B cell (primary cell): ENCODE measurements at regions not wholly inside any gene's neighbourhood (a gene's known extent, or its start where the extent isn't known, plus 50 kb on each side); places are given as distances from the start of the nearest gene placed in this dataset.

Experiments
- ATAC-seq: fragments of 200-7000 bp; cut with Tn5 transposase; one replicate; pipeline ENCODE4 v1.10.0; 2021; ENCODE audit warnings: low read depth, mild to moderate bottlenecking, moderate number of reproducible peaks, moderate library complexity
- CTCF ChIA-PET: fragments of 350-600 bp; sonication (Branson Sonifier 250); formaldehyde crosslinking; loops from one replicate; lab custom pipeline; 2021; ENCODE audit warnings: antibody characterized with exemption, inconsistent platforms; lab: Charles Lee
- POLR2A ChIA-PET: fragments of 350-600 bp; sonication (Branson Sonifier 250); formaldehyde crosslinking; loops from one replicate; lab custom pipeline; 2021; ENCODE audit warnings: antibody characterized with exemption; lab: Charles Lee
- DNase-seq: peaks from one replicate; pipeline ENCODE4 v3.0.0; 2013
- H2AFZ ChIP-seq: 2 replicates; pipeline ENCODE4 v1.6.1; 2012; ENCODE audit warnings: mild to moderate bottlenecking, low read depth, low read length; ENCODE audit not compliant: insufficient read depth, poor library complexity, severe bottlenecking
- H3K27ac ChIP-seq, 2 donors: 1 replicate in 1 of 2; 2 replicates in 1 of 2; pipeline ENCODE4 v1.5.1; 2012 to 2013; ENCODE audit warnings: low read length in 2 of 2, mild to moderate bottlenecking in 2 of 2, moderate library complexity in 1 of 2
- H3K27me3 ChIP-seq, 4 experiments: fragments of 200-600 bp in 1 of 4; sonication (generic) in 1 of 4; replicated peaks in 1 of 4; 1 replicate in 2 of 4; 2 replicates in 2 of 4; pipeline versions ENCODE4 v1.6.1 to v1.7.0; 2013 to 2016; ENCODE audit warnings: low read length in 3 of 4, mild to moderate bottlenecking in 2 of 4, mixed read lengths in 1 of 4, moderate library complexity in 1 of 4; ENCODE audit not compliant: insufficient read depth in 4 of 4, control insufficient read depth in 3 of 4; ENCODE audit errors: control extremely low read depth in 1 of 4
- H3K36me3 ChIP-seq, 2 experiments: replicated peaks in 1 of 2; 1 replicate in 1 of 2; 2 replicates in 1 of 2; pipeline versions ENCODE4 v1.6.1 to v1.7.1; 2013; ENCODE audit warnings: low read length in 1 of 2; ENCODE audit not compliant: insufficient read depth in 2 of 2, control insufficient read depth in 1 of 2; ENCODE audit errors: control extremely low read depth in 1 of 2, extremely low read depth in 1 of 2
- H3K4me1 ChIP-seq, 2 donors: fragments of 200-600 bp in 1 of 2; sonication (generic) in 1 of 2; 1 replicate in 1 of 2; 2 replicates in 1 of 2; pipeline versions ENCODE4 v1.5.1 to v1.6.1; 2013 to 2017; ENCODE audit warnings: low read length in 2 of 2; ENCODE audit not compliant: control insufficient read depth in 2 of 2, insufficient read depth in 2 of 2
- H3K4me2 ChIP-seq: replicated peaks from 2 replicates; pipeline ENCODE3; 2012; ENCODE audit warnings: mild to moderate bottlenecking, low read depth, low read length; ENCODE audit not compliant: poor library complexity, severe bottlenecking
- H3K4me3 ChIP-seq, 5 experiments: fragments of 200-600 bp in 1 of 5; sonication (generic) in 1 of 5; 1 replicate in 3 of 5; 2 replicates in 2 of 5; pipeline versions ENCODE4 v1.5.1 to v1.7.0; 2011 to 2016; ENCODE audit warnings: low read length in 4 of 5, mild to moderate bottlenecking in 4 of 5, low read depth in 2 of 5, control low read depth in 1 of 5, moderate library complexity in 1 of 5; ENCODE audit not compliant: insufficient read depth in 1 of 5; ENCODE audit errors: control extremely low read depth in 1 of 5, extremely low read depth in 1 of 5
- H3K79me2 ChIP-seq: fragments of 200-600 bp; sonication (generic); one replicate; pipeline ENCODE4 v1.6.0; 2016; ENCODE audit warnings: low read length; ENCODE audit not compliant: control insufficient read depth, insufficient read depth
- H3K9ac ChIP-seq: fragments of 200-600 bp; sonication (generic); 2 replicates; pipeline ENCODE4 v1.6.1; 2017; ENCODE audit warnings: mild to moderate bottlenecking, low read length, moderate library complexity
- H3K9me3 ChIP-seq, 3 donors: one replicate each; pipeline versions ENCODE4 v1.6.1 to v1.7.1; 2013; ENCODE audit warnings: low read length in 2 of 3; ENCODE audit not compliant: control insufficient read depth in 2 of 3, insufficient read depth in 1 of 3; ENCODE audit errors: control extremely low read depth in 1 of 3
- H4K20me1 ChIP-seq: 2 replicates; pipeline ENCODE4 v1.6.0; 2012; ENCODE audit warnings: mild to moderate bottlenecking, low read length; ENCODE audit not compliant: insufficient read depth, control insufficient read depth, poor library complexity, severe bottlenecking
- H3K27ac Mint-ChIP-seq: one replicate; pipeline ENCODE4 v1.8.0; 2021; ENCODE audit warnings: mixed read lengths
- H3K27me3 Mint-ChIP-seq: one replicate; pipeline ENCODE4 v1.8.0; 2021; ENCODE audit warnings: mixed read lengths
- H3K4me1 Mint-ChIP-seq: one replicate; pipeline ENCODE4 v1.8.0; 2021; ENCODE audit warnings: mixed read lengths
- H3K4me3 Mint-ChIP-seq: one replicate; pipeline ENCODE4 v1.8.0; 2021; ENCODE audit warnings: mixed read lengths
- H3K9me3 Mint-ChIP-seq: one replicate; pipeline ENCODE4 v1.8.0; 2022; ENCODE audit warnings: mixed read lengths; ENCODE audit not compliant: insufficient read depth
- CTCF ChIP-seq: fragments of 200-600 bp; IDR thresholded peaks from one replicate; pipeline ENCODE4 v1.8.0; 2022; ENCODE audit warnings: antibody characterized with exemption, mild to moderate bottlenecking
- EZH2 ChIP-seq: IDR thresholded peaks from 2 replicates; pipeline ENCODE4 v1.6.1; 2012; ENCODE audit warnings: borderline replicate concordance, low read depth, mild to moderate bottlenecking, moderate library complexity, low read length; ENCODE audit not compliant: insufficient read depth, poor library complexity, severe bottlenecking
- WGBS: methylation state at CpG from one replicate; pipeline ENCODE4 v1.1.5; 2013; ENCODE audit warnings: missing lambda C conversion rate; ENCODE audit not compliant: insufficient coverage; 5-methylcytosine and 5-hydroxymethylcytosine counted together
- intact Hi-C: fragments of 100-400 bp; cut with micrococcal nuclease; formaldehyde crosslinking; loops from one replicate; pipeline ENCODE4 v1.10.0; 2022

- peaks cover 0 to 4% of the 10 kb centered on the region in 2 donors for H3K4me1 ChIP-seq
- ChIA-PET POLR2A (no interaction called here), CTCF (no interaction called here)
- no peak overlapping the region for H3K9ac ChIP-seq
- H2AFZ ChIP-seq = peak overlapping the region; percentile 69
- no peak overlapping the region for H3K4me3 Mint-ChIP-seq
- peaks cover 5% of the 10 kb centered on the region for H3K4me1 Mint-ChIP-seq
- no peak for DNase-seq
- H3K79me2 ChIP-seq = no peaks in the 10 kb centered on the region
- no peak overlapping the region for H3K27ac Mint-ChIP-seq
- peaks cover 2% of the 10 kb centered on the region for H3K9me3 Mint-ChIP-seq
- H3K4me3 ChIP-seq = no peak overlapping the region
- intact Hi-C loops = no loop called here
- 61% methylated on average over 3 of the region's 6 CpGs for WGBS
- no peaks in the 10 kb centered on the region for H3K36me3 ChIP-seq
- TF ChIP-seq CTCF = no peak
- TF ChIP-seq EZH2 = no peak
- H3K27me3 ChIP-seq = no peaks in the 10 kb centered on the region
- ATAC-seq = no peak
- peak overlapping the region; percentile 44 for H3K4me2 ChIP-seq
- H3K27me3 Mint-ChIP-seq = no peaks in the 10 kb centered on the region
- no peak overlapping the region for H3K27ac ChIP-seq
- H3K9me3 ChIP-seq = peaks cover 0 to 3% (median 0%) of the 10 kb centered on the region in 3 donors
- no peaks in the 10 kb centered on the region for H4K20me1 ChIP-seq
These were observed 111.8 kb downstream of the LRRC70 start for GRCh38 chr5:62690421-62690820.

GRCh38 chr5:62689599-62690368 is 111.2 kb downstream of the LRRC70 start:
- H3K9me3 Mint-ChIP-seq = peaks cover 2% of the 10 kb centered on the region
- ATAC-seq (no peak), DNase-seq (no peak)
- Histone ChIP-seq H3K4me2 (peak overlapping the region; percentile 44), H3K79me2 (no peaks in the 10 kb centered on the region), H3K4me3 (no peak overlapping the region), H3K36me3 (no peaks in the 10 kb centered on the region), H2AFZ (peak overlapping the region; percentile 69), H3K27me3 (no peaks in the 10 kb centered on the region), H3K9ac (no peak overlapping the region), H3K9me3 (peaks cover 0 to 3% (median 0%) of the 10 kb centered on the region in 3 donors), H4K20me1 (no peaks in the 10 kb centered on the region), H3K27ac (no peak overlapping the region), H3K4me1 (peaks cover 0 to 4% of the 10 kb centered on the region in 2 donors)
- H3K4me3 Mint-ChIP-seq = peak overlapping the region; percentile 33
- intact Hi-C loops = no loop called here
- H3K27ac Mint-ChIP-seq = no peak overlapping the region
- H3K27me3 Mint-ChIP-seq = no peaks in the 10 kb centered on the region
- POLR2A ChIA-PET = no interaction called here
- peaks cover 5% of the 10 kb centered on the region for H3K4me1 Mint-ChIP-seq
- 69% methylated on average over 6 of the region's 9 CpGs for WGBS
- no peak for TF ChIP-seq CTCF
- TF ChIP-seq EZH2 = no peak
- CTCF ChIA-PET = no interaction called here
